ENCODE measurements at regions not wholly inside any gene's neighbourhood (a gene's known extent, or its start where the extent isn't known, plus 50 kb on each side); places are given as distances from the start of the nearest gene placed in this dataset.

DNA sequence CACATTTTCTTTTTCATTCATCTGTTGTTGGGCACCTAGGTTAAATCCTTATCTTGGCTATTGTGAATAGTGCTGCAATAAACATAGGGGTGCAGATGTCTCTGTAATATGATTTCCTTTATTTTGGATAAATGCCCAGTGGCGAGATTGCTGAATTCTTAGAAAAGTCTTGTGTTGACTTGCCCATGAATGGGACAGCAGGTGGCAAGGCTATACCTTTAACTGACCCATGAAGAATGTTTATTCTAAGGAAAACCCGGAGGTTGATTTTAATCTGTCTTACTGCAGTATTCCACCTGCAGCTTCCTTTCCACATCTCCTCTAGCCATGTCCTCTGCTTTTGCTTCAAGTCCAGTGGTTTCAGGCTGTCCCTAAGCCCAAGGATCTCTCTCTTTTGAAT lies 220.6 kb downstream of the SNCA start:
- H3K9me3 Mint-ChIP-seq: peaks cover 15% of the 10 kb centered on the region
- peaks cover 11% of the 10 kb centered on the region for H3K4me1 Mint-ChIP-seq
- no peaks in the 10 kb centered on the region for H3K36me3 Mint-ChIP-seq (ENCODE audit: low read depth)
- H3K27me3 Mint-ChIP-seq (ENCODE audit: low read depth, poor library complexity): peaks cover 3% of the 10 kb centered on the region
- no peak overlapping the region for H3K27ac Mint-ChIP-seq
- no peak for DNase-seq
- H3K4me3 Mint-ChIP-seq: no peak overlapping the region
- TF ChIP-seq, protein P1, sequence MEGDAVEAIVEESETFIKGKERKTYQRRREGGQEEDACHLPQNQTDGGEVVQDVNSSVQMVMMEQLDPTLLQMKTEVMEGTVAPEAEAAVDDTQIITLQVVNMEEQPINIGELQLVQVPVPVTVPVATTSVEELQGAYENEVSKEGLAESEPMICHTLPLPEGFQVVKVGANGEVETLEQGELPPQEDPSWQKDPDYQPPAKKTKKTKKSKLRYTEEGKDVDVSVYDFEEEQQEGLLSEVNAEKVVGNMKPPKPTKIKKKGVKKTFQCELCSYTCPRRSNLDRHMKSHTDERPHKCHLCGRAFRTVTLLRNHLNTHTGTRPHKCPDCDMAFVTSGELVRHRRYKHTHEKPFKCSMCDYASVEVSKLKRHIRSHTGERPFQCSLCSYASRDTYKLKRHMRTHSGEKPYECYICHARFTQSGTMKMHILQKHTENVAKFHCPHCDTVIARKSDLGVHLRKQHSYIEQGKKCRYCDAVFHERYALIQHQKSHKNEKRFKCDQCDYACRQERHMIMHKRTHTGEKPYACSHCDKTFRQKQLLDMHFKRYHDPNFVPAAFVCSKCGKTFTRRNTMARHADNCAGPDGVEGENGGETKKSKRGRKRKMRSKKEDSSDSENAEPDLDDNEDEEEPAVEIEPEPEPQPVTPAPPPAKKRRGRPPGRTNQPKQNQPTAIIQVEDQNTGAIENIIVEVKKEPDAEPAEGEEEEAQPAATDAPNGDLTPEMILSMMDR (IDR thresholded peaks at IDR 0.05): no peak

DNA sequence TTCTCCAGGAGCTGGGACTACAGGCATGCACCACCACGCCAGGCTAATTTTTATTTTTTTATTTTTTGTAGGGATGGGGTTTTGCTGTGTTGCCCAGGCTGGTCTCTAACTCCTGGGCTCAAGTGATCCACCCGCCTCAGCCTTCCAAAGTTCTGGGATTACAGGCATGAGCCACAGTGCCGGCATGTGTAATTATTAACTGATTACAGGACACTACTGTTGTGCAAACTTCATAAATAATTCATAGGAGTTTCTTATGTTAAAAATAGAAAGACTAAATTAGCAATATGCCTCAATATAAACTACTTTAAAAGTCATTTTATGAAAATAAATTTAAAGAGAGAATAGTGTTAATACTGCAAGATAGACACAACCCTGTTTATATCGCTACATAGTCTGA lies 221.9 kb downstream of the SNCA start:
- TF ChIP-seq, protein P1 (IDR thresholded peaks at IDR 0.05): no peak
- Mint-ChIP-seq H3K9me3 (peaks cover 23% of the 10 kb centered on the region), H3K36me3 (ENCODE audit: low read depth) (peaks cover 6% of the 10 kb centered on the region), H3K4me1 (peaks cover 11% of the 10 kb centered on the region), H3K4me3 (no peak overlapping the region), H3K27me3 (ENCODE audit: low read depth, poor library complexity) (peaks cover 3% of the 10 kb centered on the region), H3K27ac (no peak overlapping the region)
- DNase-seq: no peak

DNA sequence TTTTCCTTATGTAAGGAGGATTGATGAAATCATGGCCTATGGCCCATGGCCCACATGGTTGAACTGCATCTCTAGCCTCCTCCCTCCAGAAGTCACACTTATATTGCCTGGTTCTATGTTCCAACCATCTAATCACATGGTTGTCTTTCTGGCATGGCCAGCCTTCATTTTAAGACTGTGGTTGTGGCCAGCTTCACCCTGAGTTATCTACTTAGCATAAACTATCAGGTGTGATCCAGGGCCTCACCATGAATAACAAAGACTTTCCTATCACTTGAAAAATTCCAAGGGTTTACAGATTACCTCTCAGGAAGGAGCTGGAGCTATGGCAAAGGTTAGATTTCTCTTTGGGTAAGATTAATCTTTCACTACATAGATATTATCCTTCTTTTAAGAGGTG lies 222.8 kb downstream of the SNCA start:
- TF ChIP-seq, protein P1 (IDR thresholded peaks at IDR 0.05): no peak
- Mint-ChIP-seq H3K9me3 (peaks cover 23% of the 10 kb centered on the region), H3K36me3 (ENCODE audit: low read depth) (peaks cover 6% of the 10 kb centered on the region), H3K27me3 (ENCODE audit: low read depth, poor library complexity) (peaks cover 3% of the 10 kb centered on the region), H3K4me3 (no peak overlapping the region), H3K27ac (no peak overlapping the region), H3K4me1 (peaks cover 6% of the 10 kb centered on the region)
- no peak for DNase-seq

DNA sequence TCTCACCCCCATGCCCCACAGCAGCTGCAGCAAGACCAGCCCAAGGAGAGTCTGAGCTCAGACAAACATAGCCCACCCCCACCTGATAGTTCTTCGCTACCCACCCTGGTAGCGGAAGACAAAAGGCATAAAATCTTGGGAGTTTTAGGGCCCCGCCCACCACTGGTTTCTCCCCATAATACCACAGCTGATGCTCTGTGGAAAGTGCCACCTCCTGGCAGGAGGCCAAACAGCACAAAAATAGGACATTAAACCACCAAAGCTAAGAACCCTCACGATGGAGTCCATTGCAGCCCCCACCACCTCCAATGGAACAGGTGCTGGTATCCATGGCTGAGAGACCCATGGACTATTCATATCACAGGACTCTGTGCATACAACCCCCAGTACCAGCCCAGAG lies 226.7 kb downstream of the SNCA start:
- peaks cover 23% of the 10 kb centered on the region for H3K9me3 Mint-ChIP-seq
- H3K4me1 Mint-ChIP-seq: no peaks in the 10 kb centered on the region
- H3K36me3 Mint-ChIP-seq (ENCODE audit: low read depth): peaks cover 6% of the 10 kb centered on the region
- no peak overlapping the region for H3K4me3 Mint-ChIP-seq
- TF ChIP-seq, protein P1 (IDR thresholded peaks at IDR 0.05): no peak
- no peak for DNase-seq
- no peak overlapping the region for H3K27ac Mint-ChIP-seq
- no peaks in the 10 kb centered on the region for H3K27me3 Mint-ChIP-seq (ENCODE audit: low read depth, poor library complexity)

DNA sequence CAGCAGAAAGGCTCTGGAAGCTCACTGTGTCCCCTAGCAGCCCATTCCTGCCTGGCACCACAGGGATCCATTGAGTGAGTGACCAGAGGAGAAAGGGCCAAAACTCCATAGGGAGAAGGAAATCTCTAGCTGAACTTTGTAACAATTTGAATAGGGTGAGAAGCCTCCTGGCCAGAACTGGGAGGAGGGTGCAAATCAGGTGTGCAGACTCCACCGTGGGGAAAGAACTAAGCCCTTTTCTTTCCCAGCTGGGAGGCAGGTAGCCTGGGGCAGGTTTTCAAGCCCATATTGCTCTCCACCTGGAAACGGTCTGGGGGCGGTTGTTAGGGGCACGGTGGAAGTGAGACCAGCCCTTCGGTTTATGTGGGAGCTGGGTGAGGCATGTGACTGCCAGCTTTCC lies 227.2 kb downstream of the SNCA start:
- DNase-seq: no peak
- Mint-ChIP-seq H3K36me3 (ENCODE audit: low read depth) (peaks cover 9% of the 10 kb centered on the region), H3K4me1 (no peaks in the 10 kb centered on the region)

DNA sequence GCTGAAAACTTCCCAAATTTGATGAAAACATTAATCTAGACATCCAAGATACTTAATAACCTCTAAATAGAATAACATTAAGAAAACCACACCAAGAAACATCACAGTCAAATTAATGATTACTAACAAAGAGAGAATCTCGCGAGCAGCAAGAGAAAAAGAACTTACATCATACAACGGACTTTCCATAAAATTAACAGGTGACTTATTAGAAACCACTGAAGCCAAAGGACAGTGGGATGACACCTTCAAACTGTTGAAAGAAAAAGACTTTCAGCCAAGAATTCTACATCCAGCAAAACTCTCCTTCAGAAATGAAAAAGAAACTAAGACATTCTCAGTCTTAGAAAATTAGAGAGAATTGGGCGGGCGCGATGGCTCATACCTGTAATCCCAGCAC lies 232.0 kb downstream of the SNCA start:
- Mint-ChIP-seq H3K9me3 (peaks cover 14% of the 10 kb centered on the region), H3K4me3 (no peak overlapping the region), H3K27me3 (ENCODE audit: low read depth, poor library complexity) (no peaks in the 10 kb centered on the region), H3K4me1 (no peaks in the 10 kb centered on the region), H3K27ac (no peak overlapping the region), H3K36me3 (ENCODE audit: low read depth) (peaks cover 11% of the 10 kb centered on the region)
- no peak for DNase-seq
- TF ChIP-seq, protein P1 (IDR thresholded peaks at IDR 0.05): no peak

More for the DNA sequence above, 227.2 kb downstream of the SNCA start:
- no peak overlapping the region for H3K27ac Mint-ChIP-seq
- H3K4me3 Mint-ChIP-seq: no peak overlapping the region
- TF ChIP-seq, protein P1 (IDR thresholded peaks at IDR 0.05): no peak
- no peaks in the 10 kb centered on the region for H3K27me3 Mint-ChIP-seq (ENCODE audit: low read depth, poor library complexity)
- peaks cover 27% of the 10 kb centered on the region for H3K9me3 Mint-ChIP-seq
